ENCODE measurements at regions not wholly inside any gene's neighbourhood (a gene's known extent, or its start where the extent isn't known, plus 50 kb on each side); places are given as distances from the start of the nearest gene placed in this dataset.

- Mint-ChIP-seq H3K27me3 (ENCODE audit: unreplicated experiment) (no peaks in the 10 kb centered on the region), H3K27ac (ENCODE audit: unreplicated experiment) (no peak overlapping the region), H3K4me1 (ENCODE audit: unreplicated experiment) (peaks cover 69% of the 10 kb centered on the region), H3K9me3 (ENCODE audit: unreplicated experiment) (peaks cover 2% of the 10 kb centered on the region), H3K36me3 (ENCODE audit: unreplicated experiment) (no peaks in the 10 kb centered on the region), H3K4me3 (ENCODE audit: unreplicated experiment) (no peak overlapping the region)
- TF ChIP-seq CTCF (IDR thresholded peaks at IDR 0.05) = no peak
- DNase-seq (ENCODE audit: extremely low spot score, unreplicated experiment) = no peak
Observed at GRCh38 chr17:14736631-14737030, 435.8 kb downstream of the HS3ST3B1 start.

GRCh38 chr17:14733376-14733775, 432.5 kb downstream of the HS3ST3B1 start:
- Mint-ChIP-seq H3K9me3 (ENCODE audit: unreplicated experiment) (peaks cover 7% of the 10 kb centered on the region), H3K27ac (ENCODE audit: unreplicated experiment) (no peak overlapping the region), H3K27me3 (ENCODE audit: unreplicated experiment) (no peaks in the 10 kb centered on the region), H3K4me3 (ENCODE audit: unreplicated experiment) (no peak overlapping the region), H3K36me3 (ENCODE audit: unreplicated experiment) (no peaks in the 10 kb centered on the region), H3K4me1 (ENCODE audit: unreplicated experiment) (peaks cover 51% of the 10 kb centered on the region)
- no peak for TF ChIP-seq CTCF (IDR thresholded peaks at IDR 0.05)
- no peak for DNase-seq (ENCODE audit: extremely low spot score, unreplicated experiment)

- H3K36me3 Mint-ChIP-seq (ENCODE audit: unreplicated experiment) = no peaks in the 10 kb centered on the region
- peaks cover 42% of the 10 kb centered on the region for H3K4me1 Mint-ChIP-seq (ENCODE audit: unreplicated experiment)
- TF ChIP-seq CTCF (IDR thresholded peaks at IDR 0.05) = no peak
- no peaks in the 10 kb centered on the region for H3K27me3 Mint-ChIP-seq (ENCODE audit: unreplicated experiment)
- no peak for DNase-seq (ENCODE audit: extremely low spot score, unreplicated experiment)
- H3K27ac Mint-ChIP-seq (ENCODE audit: unreplicated experiment) = peak overlapping the region; percentile 77
- peaks cover 7% of the 10 kb centered on the region for H3K9me3 Mint-ChIP-seq (ENCODE audit: unreplicated experiment)
- no peak overlapping the region for H3K4me3 Mint-ChIP-seq (ENCODE audit: unreplicated experiment)
Observed at GRCh38 chr17:14732211-14732610, 431.3 kb downstream of the HS3ST3B1 start.

GRCh38 chr17:14731591-14731990, 430.7 kb downstream of the HS3ST3B1 start:
- Mint-ChIP-seq H3K27ac (ENCODE audit: unreplicated experiment) (peak overlapping the region; percentile 77), H3K9me3 (ENCODE audit: unreplicated experiment) (peaks cover 7% of the 10 kb centered on the region), H3K36me3 (ENCODE audit: unreplicated experiment) (no peaks in the 10 kb centered on the region), H3K4me1 (ENCODE audit: unreplicated experiment) (peaks cover 38% of the 10 kb centered on the region), H3K27me3 (ENCODE audit: unreplicated experiment) (no peaks in the 10 kb centered on the region), H3K4me3 (ENCODE audit: unreplicated experiment) (no peak overlapping the region)
- TF ChIP-seq CTCF (IDR thresholded peaks at IDR 0.05) = no peak
- DNase-seq (ENCODE audit: extremely low spot score, unreplicated experiment) = no peak

- Mint-ChIP-seq H3K27ac (ENCODE audit: unreplicated experiment) (peak overlapping the region; percentile 21), H3K9me3 (ENCODE audit: unreplicated experiment) (peaks cover 7% of the 10 kb centered on the region), H3K27me3 (ENCODE audit: unreplicated experiment) (no peaks in the 10 kb centered on the region), H3K4me3 (ENCODE audit: unreplicated experiment) (no peak overlapping the region), H3K4me1 (ENCODE audit: unreplicated experiment) (peaks cover 37% of the 10 kb centered on the region), H3K36me3 (ENCODE audit: unreplicated experiment) (no peaks in the 10 kb centered on the region)
- no peak for DNase-seq (ENCODE audit: extremely low spot score, unreplicated experiment)
- no peak for TF ChIP-seq CTCF (IDR thresholded peaks at IDR 0.05)
Observed at GRCh38 chr17:14730821-14731220, 429.9 kb downstream of the HS3ST3B1 start.

All from osteocyte (in vitro differentiated cells).